ENCODE measurements at regions not wholly inside any gene's neighbourhood (a gene's known extent, or its start where the extent isn't known, plus 50 kb on each side); places are given as distances from the start of the nearest gene placed in this dataset.

DNA sequence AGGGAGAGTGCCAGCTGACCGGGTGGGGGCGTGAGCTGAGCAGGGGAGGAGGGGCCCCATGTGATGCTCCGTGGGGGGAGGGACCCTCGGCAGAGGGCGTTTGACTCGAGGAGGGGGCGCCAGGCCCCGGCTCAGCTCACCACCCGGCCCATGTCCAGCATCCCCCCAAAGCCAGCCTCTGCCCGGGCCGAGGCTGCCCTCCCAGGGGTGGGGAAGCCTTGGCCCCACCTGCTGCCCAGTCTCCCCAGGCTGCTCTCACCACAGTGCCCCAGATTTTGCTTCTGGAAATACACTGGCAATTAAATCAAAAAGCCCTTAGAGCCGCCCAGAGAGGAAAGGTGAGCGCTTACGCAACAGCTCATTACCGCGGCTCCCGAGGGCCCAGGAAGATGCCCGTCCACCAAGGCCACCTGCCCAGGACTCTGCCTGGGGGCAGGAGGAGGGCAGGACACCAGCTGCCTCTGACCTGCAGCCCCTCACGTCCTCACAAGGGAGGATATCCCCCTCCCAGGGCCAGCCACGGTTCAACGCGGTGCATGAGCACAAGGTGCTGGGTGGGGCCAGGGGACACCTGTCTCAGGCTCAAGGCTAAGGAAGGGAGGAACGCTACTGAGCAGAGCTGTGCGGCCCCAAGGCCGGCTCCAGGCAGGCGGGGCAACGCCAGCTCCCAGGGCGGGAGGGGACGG lies 70.0 kb upstream of the INPP5A start:
- no peak for DNase-seq

DNA sequence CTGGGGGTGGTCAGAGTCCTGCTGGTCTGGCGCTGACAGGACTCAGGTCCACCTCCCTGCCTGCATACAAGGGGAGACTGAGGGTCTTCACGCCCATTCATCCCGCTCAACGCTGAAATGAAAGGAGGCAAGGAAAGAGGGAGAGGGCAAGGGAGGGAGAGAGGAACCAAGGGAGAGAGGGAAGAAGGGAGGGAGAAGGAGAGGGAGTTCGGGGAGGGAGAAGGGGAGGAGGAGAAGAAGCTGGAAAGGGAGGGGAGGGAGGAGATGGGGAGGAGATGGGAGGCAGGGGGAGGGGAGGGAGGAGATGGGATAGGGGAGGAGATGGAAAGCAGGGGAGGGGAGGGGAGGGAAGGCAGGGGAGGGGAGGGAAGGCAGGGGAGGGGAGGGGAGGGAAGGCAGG lies 69.4 kb upstream of the INPP5A start:
- no peak for DNase-seq

DNA sequence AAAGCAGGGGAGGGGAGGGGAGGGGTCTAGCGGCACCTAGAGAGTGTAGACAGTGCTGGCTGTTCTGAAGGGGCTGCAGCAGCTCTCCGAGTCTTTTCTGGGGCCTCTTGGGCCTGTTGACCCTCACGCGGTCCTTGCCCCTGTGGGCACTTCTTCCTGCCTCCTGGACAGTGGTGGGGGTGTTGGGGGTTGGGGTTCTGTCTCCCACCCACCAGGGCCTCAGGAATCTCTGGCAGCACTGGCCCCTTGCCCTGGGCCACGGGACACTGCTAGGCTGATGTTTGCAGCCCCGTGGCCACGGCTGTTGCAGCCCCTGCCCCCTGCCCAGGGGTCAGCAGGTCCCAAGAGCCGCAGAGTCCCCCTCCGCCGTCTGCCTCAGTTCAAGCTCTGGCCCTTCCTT lies 68.9 kb upstream of the INPP5A start:
- no peak for DNase-seq

DNA sequence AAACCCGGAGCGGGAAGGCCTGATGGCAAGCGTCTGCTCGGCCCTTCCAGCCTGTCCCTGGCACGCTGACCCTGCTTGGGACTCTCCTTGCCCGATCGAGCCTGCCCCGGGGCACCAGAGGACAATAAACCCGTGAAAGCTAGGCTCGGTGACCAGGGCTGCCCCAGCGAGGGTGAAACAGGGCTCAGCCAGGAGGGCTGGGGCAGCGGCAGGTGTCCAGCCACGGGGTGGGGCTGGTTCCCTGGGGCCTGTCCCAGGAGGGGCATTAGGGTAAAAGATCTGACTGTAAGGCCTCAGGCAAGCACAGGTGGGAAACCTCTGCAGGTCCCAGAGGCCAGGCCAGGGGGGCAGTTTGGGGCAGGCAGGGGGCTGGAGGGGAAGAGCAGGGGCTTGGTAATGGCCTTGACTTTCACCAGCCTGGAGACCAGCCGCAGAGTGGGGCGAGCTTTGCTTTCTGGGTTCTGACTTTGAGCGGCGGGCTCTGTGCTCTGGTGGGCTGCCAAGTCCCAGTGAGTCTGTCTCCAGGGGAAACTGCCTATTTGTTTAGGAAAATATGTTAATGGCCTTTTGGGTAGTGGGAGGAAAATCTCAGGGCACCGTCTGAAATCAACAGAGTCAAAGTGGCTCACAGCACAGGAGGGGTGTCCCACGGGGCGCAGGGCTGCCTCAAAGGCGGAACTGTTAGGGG lies 68.2 kb upstream of the INPP5A start:
- DNase-seq = no peak

DNA sequence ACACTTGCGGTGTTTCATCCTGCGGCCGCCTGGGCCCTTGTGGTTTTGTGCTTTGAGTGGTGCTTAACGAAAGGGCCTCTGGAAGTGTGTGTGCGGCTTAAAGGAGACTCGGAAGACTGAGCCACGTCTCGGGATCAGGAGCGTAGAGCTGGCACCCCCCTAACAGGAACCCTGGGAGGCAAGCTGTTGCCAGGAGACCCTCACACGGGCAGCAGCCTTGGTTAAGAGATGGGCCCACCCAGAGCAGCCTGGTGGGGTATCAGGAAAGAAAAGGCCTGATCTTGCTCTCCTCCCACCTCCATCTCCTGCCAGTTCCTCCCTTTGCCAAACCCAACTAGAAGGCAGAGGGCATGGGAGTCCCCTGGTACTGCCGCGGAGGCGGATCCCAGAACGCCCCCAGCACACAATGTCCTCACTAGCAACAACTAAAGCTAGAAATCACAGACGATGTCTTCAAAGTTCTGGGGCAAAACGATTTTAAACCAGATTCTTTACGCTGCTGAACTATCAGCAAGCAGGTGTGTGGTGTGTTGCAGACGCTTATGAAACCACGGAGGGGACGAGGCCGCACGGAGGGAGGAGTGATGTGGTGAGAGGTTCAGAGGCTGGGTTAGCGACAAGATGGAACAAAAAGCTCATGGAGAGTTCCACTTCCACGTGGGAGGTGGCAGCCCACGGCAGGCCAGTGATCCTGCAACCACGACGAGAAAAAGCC lies 67.0 kb upstream of the INPP5A start:
- peak; percentile 50 to 52 for DNase-seq

DNA sequence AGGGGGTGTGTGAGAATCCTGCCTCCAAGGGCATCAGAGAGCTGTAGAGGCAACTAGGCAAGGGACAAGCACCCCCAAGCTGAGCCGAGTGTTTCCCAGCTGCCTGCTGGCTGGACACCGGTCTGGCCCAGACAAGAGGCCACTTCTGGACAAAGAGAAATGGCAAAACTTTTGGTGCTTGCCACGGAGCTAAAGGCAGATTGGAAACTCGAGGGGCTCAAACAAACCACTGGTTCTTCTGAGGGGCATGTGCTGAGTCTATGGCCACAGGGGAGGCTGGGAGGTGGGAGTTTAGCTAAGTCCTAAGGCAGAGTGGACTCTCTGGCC lies 66.5 kb upstream of the INPP5A start:
- no peak for DNase-seq

DNA sequence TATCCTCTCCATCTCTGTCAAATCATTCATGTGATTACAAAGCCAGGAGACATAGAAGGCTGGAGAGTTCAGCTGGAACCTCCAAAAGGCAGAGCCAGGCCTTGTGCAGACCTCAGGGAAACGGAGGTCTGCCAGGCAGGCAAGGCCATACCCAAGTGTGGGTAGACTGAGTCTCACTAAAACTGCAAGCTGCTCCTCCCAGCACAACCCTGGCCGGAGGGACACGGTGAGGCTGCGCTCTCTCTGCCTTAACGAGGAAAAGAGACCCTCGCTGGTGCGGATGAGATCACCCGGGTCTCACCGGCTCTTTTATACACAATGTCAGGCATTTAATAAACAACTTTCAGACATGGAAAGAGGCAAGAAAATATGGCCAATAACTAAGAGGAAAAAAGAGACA lies 66.1 kb upstream of the INPP5A start:
- no peak for DNase-seq

DNA sequence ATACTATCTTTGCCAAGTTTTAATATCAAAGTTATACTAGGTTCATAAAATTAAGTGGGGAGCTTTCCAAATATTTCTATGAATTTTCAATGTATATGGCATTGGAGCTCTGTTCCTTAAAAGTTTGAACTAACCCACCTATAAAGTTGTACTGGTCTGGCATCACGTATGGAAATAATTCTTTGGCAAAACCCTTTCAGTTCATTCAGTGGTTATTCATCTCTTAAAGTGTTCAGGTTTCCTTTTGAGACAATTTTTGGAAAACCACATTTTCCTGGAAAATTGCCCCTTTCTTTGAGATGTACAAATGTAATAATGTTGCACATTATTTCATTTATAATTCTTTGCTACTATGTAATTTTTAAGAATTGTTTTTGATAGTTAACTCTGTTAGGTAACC lies 62.5 kb upstream of the INPP5A start:
- no peak for DNase-seq

DNA sequence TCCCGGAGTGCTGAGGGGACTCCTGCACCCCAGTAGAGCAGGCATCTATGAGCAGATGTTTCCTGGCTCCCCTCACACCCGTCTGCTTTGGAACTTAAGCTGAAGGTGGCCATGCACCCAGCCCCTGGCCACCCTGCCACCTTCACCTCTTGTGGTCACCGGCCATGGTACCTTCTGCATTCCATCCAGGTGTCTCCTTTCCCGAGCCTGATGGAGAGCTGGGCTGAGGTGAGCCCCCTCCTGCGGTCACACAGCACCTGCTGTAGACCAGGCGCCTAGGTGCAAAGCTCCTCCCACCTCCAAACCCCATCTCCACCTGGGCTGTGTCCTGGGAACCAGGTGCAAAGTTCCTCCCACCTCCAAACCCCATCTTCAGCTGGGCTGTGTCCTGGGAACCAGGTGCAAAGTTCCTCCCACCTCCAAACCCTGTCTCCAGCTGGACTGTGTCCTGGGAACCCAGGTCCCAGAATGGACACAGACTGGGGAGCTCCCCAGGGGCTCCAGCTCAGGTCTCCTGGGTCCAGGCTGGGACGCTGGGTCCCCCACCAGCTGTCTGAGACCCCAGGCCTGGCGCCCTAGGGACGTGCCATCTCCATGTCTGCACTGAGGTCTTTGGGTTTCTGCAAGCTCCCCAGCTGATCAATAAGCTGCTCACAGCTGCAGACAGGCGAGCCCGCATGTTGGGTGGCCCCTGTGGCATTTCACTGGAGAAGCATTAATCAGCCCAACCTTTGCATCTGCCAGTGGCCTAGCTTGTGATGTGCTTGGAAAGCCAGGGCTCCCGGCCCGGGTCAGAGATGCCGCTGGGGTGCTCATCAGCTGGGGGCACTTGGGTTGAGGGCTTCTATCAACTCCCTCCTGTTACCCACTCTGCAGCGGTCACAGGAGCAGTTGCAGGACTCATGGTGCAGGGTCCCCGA lies 61.2 kb upstream of the INPP5A start:
- no peak for DNase-seq

DNA sequence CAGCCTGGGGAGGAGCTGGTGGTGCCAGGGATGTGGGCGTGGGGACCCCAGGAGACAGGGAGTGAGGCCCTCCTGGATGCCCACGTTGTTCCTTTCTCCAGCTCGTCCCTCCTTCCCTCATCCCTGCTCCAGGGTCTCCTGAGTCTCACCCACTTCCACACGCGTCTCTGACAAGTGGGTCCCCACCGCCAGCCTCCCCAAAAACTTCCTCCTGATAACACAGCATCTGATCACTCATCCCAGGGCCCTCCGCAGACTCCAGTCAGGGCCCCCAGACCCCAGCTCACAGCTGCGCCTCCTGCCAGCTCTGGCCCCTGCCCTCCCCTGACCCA lies 60.6 kb upstream of the INPP5A start:
- no peak for DNase-seq

DNA sequence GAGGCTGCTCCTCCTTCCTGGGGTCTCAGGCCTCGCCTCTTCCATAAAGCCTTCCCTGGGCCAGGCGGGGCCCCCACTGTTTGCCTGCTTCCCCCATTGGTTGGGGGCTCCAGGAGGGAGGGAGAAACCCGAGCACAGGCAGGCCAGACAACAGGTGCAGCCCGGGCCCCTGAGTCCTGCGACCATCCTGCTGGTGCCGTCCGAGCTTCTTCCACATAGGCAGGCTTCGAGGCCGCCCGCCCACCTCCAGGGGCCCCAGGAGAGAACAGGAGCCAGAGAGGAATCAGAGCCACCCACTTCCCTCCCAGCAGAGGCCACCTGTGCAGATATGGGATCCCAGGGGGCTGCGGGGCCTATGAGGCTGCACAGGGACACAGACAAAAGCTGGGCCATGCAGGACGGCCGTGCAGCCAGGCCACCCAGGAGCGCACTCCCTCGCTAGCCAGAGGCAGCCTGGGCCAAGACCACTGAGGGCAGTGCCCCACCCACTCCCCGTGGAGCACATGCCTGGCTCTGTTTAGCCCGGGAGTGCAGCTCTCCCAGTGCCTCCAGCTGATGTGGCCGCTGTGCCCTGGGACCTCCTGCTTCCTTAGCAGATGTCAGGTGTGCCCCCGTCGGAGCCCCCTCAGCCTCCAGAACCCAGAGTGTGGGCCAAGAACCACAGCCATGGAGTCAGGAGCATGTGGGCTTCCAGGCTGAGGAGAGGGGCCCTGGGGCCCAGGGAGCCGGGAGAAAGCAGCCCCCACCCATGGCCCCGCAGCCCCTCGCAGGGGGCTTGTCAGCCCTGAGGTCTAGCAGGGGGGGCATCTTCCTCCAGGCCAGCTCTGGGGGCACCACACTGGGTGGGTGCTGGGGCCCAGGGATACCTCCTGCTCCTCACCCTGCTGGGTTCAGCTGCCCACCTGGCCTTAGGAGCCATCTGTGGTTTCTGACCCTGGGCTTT lies 59.9 kb upstream of the INPP5A start:
- no peak for DNase-seq

DNA sequence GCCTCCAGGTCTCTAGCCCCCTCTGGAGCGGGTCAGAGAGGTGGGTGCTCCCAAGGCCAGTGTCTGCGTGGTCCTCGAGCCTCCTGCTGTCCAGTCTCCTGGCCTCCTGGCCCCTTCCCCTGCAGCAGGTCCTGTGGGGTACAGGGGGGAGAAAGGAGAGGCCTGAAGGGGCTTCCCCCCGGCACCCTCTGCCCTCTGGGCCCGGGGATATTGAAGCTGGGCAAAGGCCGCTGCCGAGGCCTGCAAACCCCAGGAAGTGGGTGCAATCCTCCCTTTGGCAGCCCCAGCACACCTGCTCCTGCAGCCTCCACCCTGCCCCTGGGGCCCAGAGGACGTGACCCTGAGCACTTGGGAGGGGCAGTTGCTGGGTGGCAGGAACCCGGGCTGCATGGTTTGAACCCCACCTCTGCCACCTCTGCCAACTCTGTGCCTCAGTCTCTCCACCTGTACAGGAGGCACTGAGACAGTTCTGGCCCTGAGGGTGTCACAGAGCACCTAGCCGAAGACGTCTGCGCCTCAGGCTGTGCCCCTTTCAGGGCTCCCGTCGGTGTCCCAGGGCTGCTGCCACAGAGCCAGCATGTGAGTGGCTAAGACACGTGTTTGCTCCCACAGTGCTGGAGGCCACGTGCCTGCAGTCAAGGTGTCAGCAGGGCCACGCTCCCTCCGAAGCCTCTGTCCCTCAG lies 59.1 kb upstream of the INPP5A start:
- DNase-seq = no peak

DNA sequence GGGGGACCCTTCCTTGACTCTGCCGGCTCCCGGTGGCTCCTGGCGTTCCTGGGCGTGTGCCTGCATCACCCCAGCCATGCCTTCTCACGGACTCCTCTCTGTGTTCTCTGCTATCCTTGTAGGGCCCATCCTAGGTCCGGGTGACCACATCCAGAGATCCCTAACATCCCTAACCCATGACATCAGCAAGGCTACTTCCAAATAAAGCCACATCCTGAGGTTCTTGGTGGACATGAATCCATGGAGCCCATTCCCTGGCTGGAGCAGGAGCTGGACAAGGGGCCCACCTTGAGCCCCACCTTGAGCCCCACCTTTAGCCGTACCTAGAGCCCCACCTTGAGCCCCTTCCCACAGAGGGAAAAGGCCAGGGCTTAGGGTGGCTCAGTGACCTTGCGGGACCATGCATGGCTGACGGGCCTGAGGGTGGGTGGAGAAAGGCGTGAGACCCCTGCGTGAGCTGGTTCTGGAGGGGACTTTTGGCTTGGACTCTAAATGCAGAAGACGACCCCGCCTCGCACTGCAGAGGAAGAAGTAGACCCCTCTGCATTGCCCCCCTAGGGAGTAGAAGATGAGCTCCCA lies 58.5 kb upstream of the INPP5A start:
- DNase-seq = no peak

DNA sequence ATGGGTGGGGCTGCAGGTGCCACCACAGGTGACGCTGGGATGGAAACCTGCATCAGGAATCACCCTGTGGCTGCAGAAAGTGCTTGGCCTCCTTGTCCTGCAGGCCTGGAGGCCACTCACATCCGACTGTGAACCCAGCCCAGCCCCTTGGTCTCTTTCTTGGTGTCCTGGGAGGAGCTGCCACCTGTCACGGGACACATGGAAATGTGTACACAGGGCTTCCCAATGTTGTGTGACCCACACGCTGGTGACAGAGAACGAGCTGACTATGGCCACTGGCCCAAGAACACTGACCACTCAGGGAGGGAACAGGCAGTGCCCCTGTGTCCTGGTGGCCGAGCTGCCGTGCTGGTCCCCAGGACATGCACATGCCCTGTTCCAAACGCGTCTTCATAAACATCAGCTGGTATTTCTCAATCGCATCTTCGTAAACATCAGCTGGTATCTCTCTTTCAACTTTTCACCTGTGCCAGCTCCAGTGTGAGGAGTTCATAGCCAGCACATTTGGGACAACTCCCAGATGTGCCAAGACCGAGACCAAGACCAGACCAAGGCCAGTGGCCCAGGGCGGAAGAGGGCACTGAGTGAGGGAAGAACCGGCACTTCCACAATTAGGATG lies 57.9 kb upstream of the INPP5A start:
- no peak for DNase-seq

DNA sequence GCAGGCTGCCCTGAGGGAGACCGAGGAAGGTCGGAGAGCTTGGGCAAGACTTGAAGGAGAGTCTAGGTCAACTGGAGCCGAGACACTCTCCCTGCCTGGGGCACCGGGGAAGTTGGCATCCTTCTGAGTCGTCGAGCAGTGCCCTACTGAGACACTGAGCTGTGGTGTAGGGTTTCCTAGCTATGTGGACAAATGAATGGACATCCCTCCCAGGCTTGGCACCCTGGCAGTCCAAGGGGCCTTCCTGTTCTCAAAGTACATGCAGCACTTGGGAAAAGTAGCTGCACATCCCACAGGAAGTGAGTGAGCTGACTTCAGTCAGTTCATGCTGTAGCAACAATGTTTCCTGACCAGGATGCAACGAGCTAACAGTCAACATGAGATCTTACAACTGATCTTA lies 57.2 kb upstream of the INPP5A start:
- no peak for DNase-seq

DNA sequence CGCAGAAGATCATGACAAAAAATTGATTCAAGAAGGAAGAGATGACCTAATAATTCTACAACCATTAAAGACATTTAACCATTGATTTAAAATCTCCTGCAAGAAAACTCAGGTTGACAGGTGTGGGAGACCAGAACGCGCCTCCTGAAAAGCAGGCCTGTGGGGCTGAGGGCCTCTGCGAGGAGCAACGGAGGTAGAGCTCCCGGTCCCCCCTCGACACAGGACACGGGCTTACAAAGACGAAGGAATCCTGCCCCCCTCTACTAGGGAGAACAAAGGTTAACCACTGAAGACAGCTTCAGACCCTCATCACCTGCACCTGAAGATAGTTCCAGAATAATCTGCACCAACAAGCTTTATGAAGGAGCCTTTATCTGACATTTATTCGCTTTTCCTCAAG lies 55.9 kb upstream of the INPP5A start:
- no peak for DNase-seq

DNA sequence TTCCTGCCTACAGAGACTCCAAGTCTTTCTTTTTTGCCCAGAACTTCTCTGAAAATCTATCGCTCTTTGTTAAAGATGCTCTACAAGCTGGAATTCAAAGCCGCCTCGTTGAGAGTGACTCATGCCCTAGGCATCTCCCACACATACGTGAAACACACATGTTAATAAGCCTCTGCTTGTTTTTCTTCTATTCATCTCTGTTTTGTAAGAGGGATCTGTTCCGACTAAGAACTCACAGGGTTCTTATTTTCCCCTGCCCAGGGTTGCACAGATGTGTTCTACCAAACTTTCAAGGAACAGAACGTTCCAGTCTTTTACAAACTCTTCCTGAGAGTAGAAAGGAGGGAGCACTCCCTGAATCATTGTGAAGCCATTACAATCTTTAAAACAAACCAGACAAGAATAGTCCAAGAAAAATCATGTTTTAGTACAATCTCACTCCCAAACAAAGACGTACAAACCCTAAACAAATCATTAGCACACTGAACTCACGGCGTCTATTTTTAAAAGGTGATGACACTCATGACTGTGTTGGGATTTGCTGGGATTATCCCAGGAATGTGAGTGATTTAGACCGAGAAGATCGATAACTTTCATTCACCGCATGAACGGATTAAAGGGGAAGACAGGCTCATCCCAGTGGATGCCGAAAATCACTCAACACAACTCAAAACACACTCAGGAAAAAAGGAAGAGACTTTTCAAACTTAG lies 55.3 kb upstream of the INPP5A start:
- no peak for DNase-seq

DNA sequence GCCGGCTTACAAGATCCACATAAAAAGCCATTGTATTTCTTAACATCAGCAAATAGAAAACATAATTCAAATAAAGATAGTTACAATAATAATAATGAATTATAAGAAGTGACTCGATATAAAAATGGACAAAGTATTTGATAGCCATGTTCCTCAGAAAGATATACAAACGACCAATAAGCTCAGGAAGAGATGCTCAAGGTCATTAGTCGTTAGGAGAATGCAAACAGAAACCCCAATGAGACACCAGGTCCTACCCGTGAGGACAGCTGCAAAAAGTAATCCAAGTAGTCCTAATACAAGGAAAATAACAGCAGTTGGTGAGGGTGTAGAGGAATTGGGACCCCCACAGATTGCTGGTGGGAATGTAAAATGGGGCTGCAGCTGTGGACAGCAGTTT lies 54.2 kb upstream of the INPP5A start:
- no peak for DNase-seq

DNA sequence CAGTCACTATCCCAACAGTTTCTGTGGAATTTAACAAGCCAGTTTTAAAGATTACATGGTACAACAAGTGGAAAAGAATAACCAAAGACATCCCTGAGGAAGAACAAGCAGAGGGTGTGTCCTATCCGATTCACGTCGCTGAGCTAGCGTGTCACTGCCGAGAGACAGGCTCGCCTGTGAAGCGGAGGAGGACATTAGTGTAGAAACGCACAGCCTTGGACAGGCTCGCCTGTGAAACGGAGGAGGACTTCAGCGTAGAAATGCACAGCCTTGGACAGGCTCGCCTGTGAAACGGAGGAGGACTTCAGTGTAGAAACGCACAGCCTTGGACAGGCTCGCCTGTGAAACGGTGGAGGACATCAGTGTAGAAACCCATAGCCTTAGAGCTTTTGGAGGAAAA lies 52.7 kb upstream of the INPP5A start:
- no peak for DNase-seq

DNA sequence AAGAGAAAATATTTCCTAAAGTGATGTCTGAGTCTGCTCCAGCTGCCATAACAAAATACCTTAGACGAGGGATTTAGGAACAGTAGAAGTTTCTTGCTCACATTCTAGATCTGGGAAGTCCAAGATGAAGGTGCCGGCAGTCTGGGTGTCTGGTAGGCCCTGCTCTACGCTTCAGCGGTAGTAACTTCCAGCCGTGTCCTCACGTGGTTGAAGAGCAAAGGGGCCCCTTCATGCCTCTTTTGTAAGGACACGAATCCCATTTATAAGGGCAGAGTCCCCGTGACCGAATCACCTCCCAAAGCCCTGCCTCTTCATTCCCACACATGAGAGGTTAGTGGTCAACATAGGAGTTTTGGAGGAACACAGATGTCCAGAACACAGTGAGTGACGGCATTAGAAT lies 52.2 kb upstream of the INPP5A start:
- no peak for DNase-seq

Data from activated T-cell treated with anti-CD3 and anti-CD28 coated beads, Interleukin-2, amount 50 U/mL, for 48 hours (primary cell).